Liver (tissue), 8 donors: ENCODE measurements at regions not wholly inside any gene's neighbourhood (a gene's known extent, or its start where the extent isn't known, plus 50 kb on each side); places are given as distances from the start of the nearest gene placed in this dataset.

ENCODE experiments used
- DNase-seq: peaks from one replicate; pipeline ENCODE4 v3.0.0-alpha.2; 2017; ENCODE audit warnings: low spot score
- H3K27ac ChIP-seq, 2 donors: one replicate each; pipeline ENCODE4 v1.7.0; 2013; ENCODE audit warnings: inconsistent platforms in 2 of 2, low read length in 2 of 2, control low read depth in 1 of 2, low read depth in 1 of 2, mild to moderate bottlenecking in 1 of 2
- H3K27me3 ChIP-seq, 4 donors: one replicate each; pipeline versions ENCODE4 v1.6.1 to v1.7.0; 2013; ENCODE audit warnings: low read length in 3 of 4, inconsistent platforms in 1 of 4, mild to moderate bottlenecking in 1 of 4, moderate library complexity in 1 of 4; ENCODE audit not compliant: control insufficient read depth in 4 of 4, insufficient read depth in 4 of 4
- H3K36me3 ChIP-seq, 4 donors: one replicate each; pipeline versions ENCODE4 v1.6.1 to v1.7.0; 2013; ENCODE audit warnings: low read length in 3 of 4, mild to moderate bottlenecking in 3 of 4, low read depth in 1 of 4, moderate library complexity in 1 of 4; ENCODE audit not compliant: control insufficient read depth in 4 of 4, insufficient read depth in 3 of 4
- H3K4me1 ChIP-seq, 4 donors: one replicate each; pipeline versions ENCODE4 v1.6.1 to v1.7.0; 2013; ENCODE audit warnings: low read length in 3 of 4, mild to moderate bottlenecking in 3 of 4, moderate library complexity in 1 of 4; ENCODE audit not compliant: control insufficient read depth in 4 of 4, insufficient read depth in 4 of 4
- H3K4me3 ChIP-seq, 3 donors: one replicate each; pipeline versions ENCODE4 v1.6.1 to v1.7.0; 2013; ENCODE audit warnings: low read length in 3 of 3, control low read depth in 1 of 3, low read depth in 1 of 3, mild to moderate bottlenecking in 1 of 3
- H3K9ac ChIP-seq, 2 donors: one replicate each; pipeline ENCODE4 v1.7.0; 2013; ENCODE audit warnings: low read length in 2 of 2, mild to moderate bottlenecking in 2 of 2, moderate library complexity in 2 of 2, control low read depth in 1 of 2, low read depth in 1 of 2
- H3K9me3 ChIP-seq, 4 donors: one replicate each; pipeline versions ENCODE4 v1.6.1 to v1.7.0; 2013; ENCODE audit warnings: low read length in 3 of 4; ENCODE audit not compliant: control insufficient read depth in 4 of 4
- EGR1 ChIP-seq, 2 donors: IDR thresholded peaks; 2 replicates each; pipeline ENCODE4 v1.6.1; 2016 to 2018; ENCODE audit warnings: antibody characterized with exemption in 2 of 2, low read depth in 2 of 2
- FOXA1 ChIP-seq: IDR thresholded peaks from 2 replicates; pipeline ENCODE4 v1.6.1; 2016; ENCODE audit warnings: antibody characterized with exemption
- FOXA2 ChIP-seq: IDR thresholded peaks from 2 replicates; pipeline ENCODE4 v1.6.1; 2016; ENCODE audit warnings: antibody characterized with exemption
- GABPA ChIP-seq, 2 donors: IDR thresholded peaks in 1 of 2; conservative IDR thresholded peaks in 1 of 2; 2 replicates each; pipeline ENCODE4 v1.6.1; 2016; ENCODE audit warnings: antibody characterized with exemption in 2 of 2, mild to moderate bottlenecking in 1 of 2, moderate library complexity in 1 of 2
- HNF4A ChIP-seq, 2 donors: conservative IDR thresholded peaks; 2 replicates each; pipeline ENCODE4 v1.6.1; 2016; ENCODE audit warnings: antibody characterized with exemption in 2 of 2, mild to moderate bottlenecking in 2 of 2
- HNF4G ChIP-seq: IDR thresholded peaks from 2 replicates; pipeline ENCODE4 v1.6.1; 2016; ENCODE audit warnings: antibody characterized with exemption
- MAX ChIP-seq: IDR thresholded peaks from 2 replicates; pipeline ENCODE4 v1.6.1; 2016; ENCODE audit warnings: antibody characterized with exemption
- NR2F2 ChIP-seq: IDR thresholded peaks from 2 replicates; pipeline ENCODE4 v1.6.1; 2016; ENCODE audit warnings: antibody characterized with exemption
- RAD21 ChIP-seq, 2 donors: IDR thresholded peaks; 2 replicates each; pipeline ENCODE4 v1.6.1; 2016; ENCODE audit warnings: antibody characterized with exemption in 2 of 2, mild to moderate bottlenecking in 2 of 2
- RXRA ChIP-seq, 2 donors: IDR thresholded peaks; 2 replicates each; pipeline ENCODE4 v1.6.1; 2017 to 2018; ENCODE audit warnings: antibody characterized with exemption in 2 of 2, mild to moderate bottlenecking in 1 of 2
- SP1 ChIP-seq: IDR thresholded peaks from 2 replicates; pipeline ENCODE4 v1.6.1; 2018; ENCODE audit warnings: antibody characterized with exemption, mild to moderate bottlenecking
- TAF1 ChIP-seq: conservative IDR thresholded peaks from 2 replicates; pipeline ENCODE4 v1.6.1; 2016; ENCODE audit warnings: antibody characterized with exemption, mild to moderate bottlenecking
- YY1 ChIP-seq: IDR thresholded peaks from 2 replicates; pipeline ENCODE4 v1.6.1; 2016; ENCODE audit warnings: antibody characterized with exemption, mild to moderate bottlenecking
- WGBS: extraction: QIAGEN DNeasy Blood & Tissue Kit; methylation state at CpG from one replicate; pipeline ENCODE4 v1.1.7; 2013; 5-methylcytosine and 5-hydroxymethylcytosine counted together
- TF ChIP-seq, protein P1 (sequence below): fragments of 150-350 bp; IDR thresholded peaks from 2 replicates; pipeline ENCODE4 v1.5.1; 2017; ENCODE audit warnings: improper control_type of control experiment, low read depth, low read length; ENCODE audit not compliant: missing input control
- TF ChIP-seq, protein P2 (sequence below): IDR thresholded peaks from 2 replicates; pipeline ENCODE4 v1.6.1; 2016; ENCODE audit warnings: antibody characterized with exemption
- TF ChIP-seq, protein P3 (sequence below): IDR thresholded peaks from 2 replicates; pipeline ENCODE4 v1.6.1; 2016; ENCODE audit warnings: antibody characterized with exemption, mild to moderate bottlenecking
- donor health status: healthy.
- donor health status: healthy.
- donor health status: healthy.
- donor health status: healthy.
- donor health status: healthy.

GRCh38 chr3:161781381-161781780, 284.8 kb downstream of the OTOL1 start (continued):
- TF ChIP-seq, protein P1, sequence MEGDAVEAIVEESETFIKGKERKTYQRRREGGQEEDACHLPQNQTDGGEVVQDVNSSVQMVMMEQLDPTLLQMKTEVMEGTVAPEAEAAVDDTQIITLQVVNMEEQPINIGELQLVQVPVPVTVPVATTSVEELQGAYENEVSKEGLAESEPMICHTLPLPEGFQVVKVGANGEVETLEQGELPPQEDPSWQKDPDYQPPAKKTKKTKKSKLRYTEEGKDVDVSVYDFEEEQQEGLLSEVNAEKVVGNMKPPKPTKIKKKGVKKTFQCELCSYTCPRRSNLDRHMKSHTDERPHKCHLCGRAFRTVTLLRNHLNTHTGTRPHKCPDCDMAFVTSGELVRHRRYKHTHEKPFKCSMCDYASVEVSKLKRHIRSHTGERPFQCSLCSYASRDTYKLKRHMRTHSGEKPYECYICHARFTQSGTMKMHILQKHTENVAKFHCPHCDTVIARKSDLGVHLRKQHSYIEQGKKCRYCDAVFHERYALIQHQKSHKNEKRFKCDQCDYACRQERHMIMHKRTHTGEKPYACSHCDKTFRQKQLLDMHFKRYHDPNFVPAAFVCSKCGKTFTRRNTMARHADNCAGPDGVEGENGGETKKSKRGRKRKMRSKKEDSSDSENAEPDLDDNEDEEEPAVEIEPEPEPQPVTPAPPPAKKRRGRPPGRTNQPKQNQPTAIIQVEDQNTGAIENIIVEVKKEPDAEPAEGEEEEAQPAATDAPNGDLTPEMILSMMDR: no peak
- no peak for TF ChIP-seq RAD21 (IDR thresholded peaks at IDR 0.05)
- TF ChIP-seq, protein P2, sequence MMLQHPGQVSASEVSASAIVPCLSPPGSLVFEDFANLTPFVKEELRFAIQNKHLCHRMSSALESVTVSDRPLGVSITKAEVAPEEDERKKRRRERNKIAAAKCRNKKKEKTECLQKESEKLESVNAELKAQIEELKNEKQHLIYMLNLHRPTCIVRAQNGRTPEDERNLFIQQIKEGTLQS: no peak
- no peak for TF ChIP-seq EGR1 (IDR thresholded peaks at IDR 0.05; ENCODE audit: low read depth in 2 of 2)
- no peak for TF ChIP-seq FOXA1
- no peak for TF ChIP-seq FOXA2
- no peak for TF ChIP-seq YY1

DNA sequence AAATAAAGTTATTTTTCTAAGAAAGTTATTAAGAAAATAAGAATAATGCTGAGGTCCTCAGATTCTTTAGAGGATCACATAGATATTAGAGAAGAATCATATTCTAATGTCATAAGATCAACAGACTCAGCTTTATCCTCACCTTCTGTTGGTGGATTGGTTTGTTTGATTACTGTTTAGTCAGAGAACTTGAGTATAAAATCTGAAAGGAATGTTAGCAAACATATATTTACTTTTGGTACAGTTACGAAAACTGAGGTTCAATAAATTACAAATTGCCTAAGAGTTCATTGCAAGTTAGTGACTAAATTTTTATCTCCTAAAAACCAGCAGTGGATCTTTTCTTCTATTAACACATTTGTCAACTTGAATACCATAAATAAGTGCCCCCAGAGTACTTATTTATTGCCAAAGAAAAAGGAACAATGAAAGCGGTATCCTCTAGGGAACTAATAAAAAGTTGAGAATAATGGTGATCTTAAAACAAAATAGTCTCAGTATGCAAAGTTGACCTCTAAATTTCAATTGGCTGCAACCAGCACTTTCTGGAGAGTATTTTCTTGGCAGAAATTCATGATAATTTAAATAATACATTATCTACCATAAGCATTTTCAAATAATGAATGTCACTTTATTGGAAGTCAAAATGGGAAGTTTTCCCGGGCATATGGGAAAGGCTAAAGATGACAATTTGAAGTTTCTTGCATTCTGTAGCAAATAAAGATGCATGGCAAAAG, 296.8 kb downstream of the OTOL1 start:
- Histone ChIP-seq H3K36me3 (no peaks in the 10 kb centered on the region), H3K9me3 (no peaks in the 10 kb centered on the region), H3K27ac (no peak overlapping the region), H3K4me3 (no peak overlapping the region), H3K4me1 (peaks cover 0 to 5% (median 2%) of the 10 kb centered on the region in 4 donors), H3K27me3 (no peaks in the 10 kb centered on the region), H3K9ac (no peak overlapping the region)
- no peak for TF ChIP-seq RAD21 (IDR thresholded peaks at IDR 0.05)
- TF ChIP-seq, protein P3, sequence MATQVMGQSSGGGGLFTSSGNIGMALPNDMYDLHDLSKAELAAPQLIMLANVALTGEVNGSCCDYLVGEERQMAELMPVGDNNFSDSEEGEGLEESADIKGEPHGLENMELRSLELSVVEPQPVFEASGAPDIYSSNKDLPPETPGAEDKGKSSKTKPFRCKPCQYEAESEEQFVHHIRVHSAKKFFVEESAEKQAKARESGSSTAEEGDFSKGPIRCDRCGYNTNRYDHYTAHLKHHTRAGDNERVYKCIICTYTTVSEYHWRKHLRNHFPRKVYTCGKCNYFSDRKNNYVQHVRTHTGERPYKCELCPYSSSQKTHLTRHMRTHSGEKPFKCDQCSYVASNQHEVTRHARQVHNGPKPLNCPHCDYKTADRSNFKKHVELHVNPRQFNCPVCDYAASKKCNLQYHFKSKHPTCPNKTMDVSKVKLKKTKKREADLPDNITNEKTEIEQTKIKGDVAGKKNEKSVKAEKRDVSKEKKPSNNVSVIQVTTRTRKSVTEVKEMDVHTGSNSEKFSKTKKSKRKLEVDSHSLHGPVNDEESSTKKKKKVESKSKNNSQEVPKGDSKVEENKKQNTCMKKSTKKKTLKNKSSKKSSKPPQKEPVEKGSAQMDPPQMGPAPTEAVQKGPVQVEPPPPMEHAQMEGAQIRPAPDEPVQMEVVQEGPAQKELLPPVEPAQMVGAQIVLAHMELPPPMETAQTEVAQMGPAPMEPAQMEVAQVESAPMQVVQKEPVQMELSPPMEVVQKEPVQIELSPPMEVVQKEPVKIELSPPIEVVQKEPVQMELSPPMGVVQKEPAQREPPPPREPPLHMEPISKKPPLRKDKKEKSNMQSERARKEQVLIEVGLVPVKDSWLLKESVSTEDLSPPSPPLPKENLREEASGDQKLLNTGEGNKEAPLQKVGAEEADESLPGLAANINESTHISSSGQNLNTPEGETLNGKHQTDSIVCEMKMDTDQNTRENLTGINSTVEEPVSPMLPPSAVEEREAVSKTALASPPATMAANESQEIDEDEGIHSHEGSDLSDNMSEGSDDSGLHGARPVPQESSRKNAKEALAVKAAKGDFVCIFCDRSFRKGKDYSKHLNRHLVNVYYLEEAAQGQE: no peak
- TF ChIP-seq HNF4G: no peak
- no peak for TF ChIP-seq NR2F2
- TF ChIP-seq HNF4A (conservative IDR thresholded peaks at IDR 0.05): peak in 1 of 2 donors; percentile 13
- TF ChIP-seq MAX: no peak
- no peak for TF ChIP-seq FOXA1
- TF ChIP-seq TAF1: no peak
- TF ChIP-seq, protein P1: no peak
- TF ChIP-seq GABPA (IDR thresholded peaks at IDR 0.05 in 1 of 2, conservative IDR thresholded peaks at IDR 0.05 in 1 of 2): no peak
- TF ChIP-seq, protein P2: no peak
- TF ChIP-seq YY1: no peak
- TF ChIP-seq SP1: no peak
- peak in 1 of 2 donors; percentile 19 for TF ChIP-seq RXRA (IDR thresholded peaks at IDR 0.05)
- DNase-seq: no peak
- whole genome bisulfite sequencing: 72% methylated on average over 3 of the region's 3 CpGs
